OCI-LY1 (cell line): ENCODE measurements at regions not wholly inside any gene's neighbourhood (a gene's known extent, or its start where the extent isn't known, plus 50 kb on each side); places are given as distances from the start of the nearest gene placed in this dataset.

Experiments used
- H2AFZ ChIP-seq: fragments of 200-600 bp; sonication (generic), shearing (Covaris generic); 2 replicates; pipeline ENCODE4 v1.6.0; 2014; ENCODE audit warnings: antibody characterized with exemption, mild to moderate bottlenecking, low read length
- H3F3A ChIP-seq: fragments of 200-600 bp; sonication (generic), shearing (Covaris generic); 2 replicates; pipeline ENCODE4 v1.6.0; 2014; ENCODE audit warnings: mild to moderate bottlenecking, antibody characterized with exemption, low read length, moderate library complexity; ENCODE audit not compliant: insufficient read depth
- H3K27ac ChIP-seq: fragments of 200-600 bp; sonication (generic); 2 replicates; pipeline ENCODE4 v1.5.1; 2014; ENCODE audit warnings: low read length, mixed run types, mild to moderate bottlenecking, low read depth; ENCODE audit not compliant: poor library complexity, severe bottlenecking
- H3K27me3 ChIP-seq: fragments of 200-600 bp; sonication (generic); 2 replicates; pipeline ENCODE4 v1.6.0; 2014; ENCODE audit warnings: antibody characterized with exemption, mild to moderate bottlenecking, low read length, moderate library complexity; ENCODE audit not compliant: insufficient read depth
- H3K36me3 ChIP-seq: fragments of 200-600 bp; sonication (generic); 2 replicates; pipeline ENCODE4 v1.6.1; 2014; ENCODE audit warnings: mild to moderate bottlenecking, antibody characterized with exemption, low read length, moderate library complexity, mixed read lengths; ENCODE audit not compliant: insufficient read depth
- H3K4me1 ChIP-seq: fragments of 200-600 bp; sonication (generic); 2 replicates; pipeline ENCODE4 v1.5.1; 2014; ENCODE audit warnings: mild to moderate bottlenecking, low read length, moderate library complexity; ENCODE audit not compliant: insufficient read depth, severe bottlenecking
- H3K4me2 ChIP-seq: fragments of 200-600 bp; sonication (generic), shearing (Covaris generic); 2 replicates; pipeline ENCODE4 v1.6.1; 2014; ENCODE audit warnings: low read length
- H3K4me3 ChIP-seq: fragments of 200-600 bp; sonication (generic); 2 replicates; pipeline ENCODE4 v1.5.1; 2014; ENCODE audit warnings: low read length, low read depth, mild to moderate bottlenecking, mixed read lengths; ENCODE audit not compliant: poor library complexity, severe bottlenecking
- H3K79me2 ChIP-seq: fragments of 200-600 bp; shearing (Covaris generic); 2 replicates; pipeline ENCODE4 v1.6.1; 2016; ENCODE audit warnings: mixed run types, low read length, mixed read lengths; ENCODE audit not compliant: insufficient read depth
- H3K9ac ChIP-seq: fragments of 200-600 bp; sonication (generic), shearing (Covaris generic); 2 replicates; pipeline ENCODE4 v1.6.1; 2014; ENCODE audit warnings: mild to moderate bottlenecking, low read length, mixed read lengths
- H3K9me2 ChIP-seq: fragments of 200-600 bp; sonication (generic), shearing (Covaris generic); 2 replicates; pipeline ENCODE4 v1.6.1; 2014; ENCODE audit warnings: low read depth, mild to moderate bottlenecking, low read length, mixed read lengths
- H3K9me3 ChIP-seq: fragments of 200-600 bp; shearing (Covaris generic); 2 replicates; pipeline ENCODE4 v1.6.1; 2014; ENCODE audit warnings: low read length, mixed read lengths
- H4K20me1 ChIP-seq: fragments of 200-600 bp; sonication (generic), shearing (Covaris generic); 2 replicates; pipeline ENCODE4 v1.6.0; 2016; ENCODE audit warnings: mild to moderate bottlenecking, low read length; ENCODE audit not compliant: insufficient read depth
- EZH2 ChIP-seq: fragments of 200-600 bp; sonication (generic), shearing (Covaris generic); IDR thresholded peaks from 2 replicates; pipeline ENCODE4 v1.8.0; 2017; ENCODE audit warnings: borderline replicate concordance, mixed run types, mild to moderate bottlenecking, antibody characterized with exemption, low read length, moderate library complexity, mixed read lengths
- TF ChIP-seq, protein P1 (sequence below): fragments of 200-600 bp; sonication (generic), shearing (Covaris generic); IDR thresholded peaks from 2 replicates; pipeline ENCODE4 v1.5.1; 2017; ENCODE audit warnings: mild to moderate bottlenecking, antibody characterized with exemption, low read length, moderate library complexity, mixed read lengths

GRCh38 chr22:47296405-47297260 is 534.2 kb downstream of the TBC1D22A start:
- Histone ChIP-seq H3K9ac (no peak overlapping the region), H3F3A (no peaks in the 10 kb centered on the region), H4K20me1 (no peaks in the 10 kb centered on the region), H3K4me2 (no peak overlapping the region), H3K4me3 (no peak overlapping the region), H3K79me2 (no peaks in the 10 kb centered on the region), H3K36me3 (no peaks in the 10 kb centered on the region), H3K4me1 (no peaks in the 10 kb centered on the region), H3K9me2 (no peaks in the 10 kb centered on the region), H3K27ac (no peak overlapping the region), H3K27me3 (peaks cover 4% of the 10 kb centered on the region), H2AFZ (no peak overlapping the region), H3K9me3 (no peaks in the 10 kb centered on the region)
- no peak for TF ChIP-seq EZH2

DNA sequence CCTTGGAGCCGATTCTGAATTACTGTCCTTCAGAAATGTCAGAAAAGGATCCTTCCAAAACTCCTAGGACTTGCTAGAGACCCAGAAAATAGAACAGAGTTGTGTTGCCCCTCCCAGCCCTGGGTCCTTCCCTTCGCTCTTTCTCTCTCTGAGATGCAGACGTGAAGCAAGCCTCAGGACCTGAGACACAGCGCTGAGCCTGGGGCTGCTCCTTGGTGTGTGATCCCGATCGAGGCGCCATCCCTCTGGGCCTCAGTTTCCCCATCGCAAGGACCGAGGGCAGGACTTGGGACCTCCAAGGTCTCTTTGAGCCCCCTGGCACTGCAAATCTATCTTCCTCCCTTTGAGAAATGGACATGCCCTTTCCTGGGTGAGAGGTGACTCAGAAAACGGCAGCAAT is 533.5 kb downstream of the TBC1D22A start:
- H4K20me1 ChIP-seq = no peaks in the 10 kb centered on the region
- no peak overlapping the region for H3K9ac ChIP-seq
- no peaks in the 10 kb centered on the region for H3F3A ChIP-seq
- no peaks in the 10 kb centered on the region for H3K79me2 ChIP-seq
- no peak overlapping the region for H3K4me3 ChIP-seq
- H3K9me2 ChIP-seq = no peaks in the 10 kb centered on the region
- TF ChIP-seq EZH2 = no peak
- TF ChIP-seq, protein P1, sequence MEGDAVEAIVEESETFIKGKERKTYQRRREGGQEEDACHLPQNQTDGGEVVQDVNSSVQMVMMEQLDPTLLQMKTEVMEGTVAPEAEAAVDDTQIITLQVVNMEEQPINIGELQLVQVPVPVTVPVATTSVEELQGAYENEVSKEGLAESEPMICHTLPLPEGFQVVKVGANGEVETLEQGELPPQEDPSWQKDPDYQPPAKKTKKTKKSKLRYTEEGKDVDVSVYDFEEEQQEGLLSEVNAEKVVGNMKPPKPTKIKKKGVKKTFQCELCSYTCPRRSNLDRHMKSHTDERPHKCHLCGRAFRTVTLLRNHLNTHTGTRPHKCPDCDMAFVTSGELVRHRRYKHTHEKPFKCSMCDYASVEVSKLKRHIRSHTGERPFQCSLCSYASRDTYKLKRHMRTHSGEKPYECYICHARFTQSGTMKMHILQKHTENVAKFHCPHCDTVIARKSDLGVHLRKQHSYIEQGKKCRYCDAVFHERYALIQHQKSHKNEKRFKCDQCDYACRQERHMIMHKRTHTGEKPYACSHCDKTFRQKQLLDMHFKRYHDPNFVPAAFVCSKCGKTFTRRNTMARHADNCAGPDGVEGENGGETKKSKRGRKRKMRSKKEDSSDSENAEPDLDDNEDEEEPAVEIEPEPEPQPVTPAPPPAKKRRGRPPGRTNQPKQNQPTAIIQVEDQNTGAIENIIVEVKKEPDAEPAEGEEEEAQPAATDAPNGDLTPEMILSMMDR = no peak
- H2AFZ ChIP-seq = no peak overlapping the region
- H3K4me1 ChIP-seq = no peaks in the 10 kb centered on the region
- no peak overlapping the region for H3K4me2 ChIP-seq
- no peak overlapping the region for H3K27ac ChIP-seq
- H3K9me3 ChIP-seq = no peaks in the 10 kb centered on the region
- H3K36me3 ChIP-seq = no peaks in the 10 kb centered on the region
- peaks cover 4% of the 10 kb centered on the region for H3K27me3 ChIP-seq

DNA sequence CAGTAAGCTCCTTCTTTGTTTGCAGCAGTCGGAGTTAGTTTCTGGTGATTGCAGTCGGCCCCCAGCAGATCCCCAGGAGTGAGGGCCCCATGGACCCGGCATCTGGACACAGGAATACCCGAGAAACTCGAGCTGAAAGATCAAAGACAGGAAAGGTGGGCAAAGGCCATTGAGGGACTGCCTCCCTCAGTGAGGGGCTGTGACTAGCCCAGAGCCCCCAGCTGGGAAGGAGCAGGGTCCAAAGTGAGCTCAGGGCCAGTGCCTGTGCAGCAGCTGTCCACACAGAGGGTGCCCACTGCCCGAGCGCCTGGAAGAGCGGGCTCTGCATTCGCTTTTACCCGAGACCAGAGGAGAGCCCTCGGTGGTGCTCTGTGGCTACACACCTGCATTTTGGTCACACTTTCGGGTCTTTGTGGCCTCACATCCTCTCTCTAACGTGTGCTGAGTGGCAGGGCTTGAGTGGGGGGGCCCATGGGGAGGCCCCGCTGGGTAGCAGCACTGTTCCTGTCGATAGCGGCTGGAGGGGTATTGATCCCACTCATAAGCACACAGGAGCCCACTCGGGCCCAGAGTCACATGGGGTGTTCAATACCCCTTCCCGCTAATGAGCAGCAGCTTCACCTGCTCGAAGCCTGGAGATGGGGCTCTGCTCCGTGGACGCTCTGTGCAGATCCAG is 532.9 kb downstream of the TBC1D22A start:
- Histone ChIP-seq H2AFZ (no peak overlapping the region), H3K36me3 (no peaks in the 10 kb centered on the region), H3K4me3 (no peak overlapping the region), H3K9me3 (no peaks in the 10 kb centered on the region), H3K4me1 (no peaks in the 10 kb centered on the region), H3K27ac (no peak overlapping the region), H3K4me2 (no peak overlapping the region), H3F3A (no peaks in the 10 kb centered on the region), H3K9me2 (no peaks in the 10 kb centered on the region), H4K20me1 (no peaks in the 10 kb centered on the region), H3K79me2 (no peaks in the 10 kb centered on the region), H3K27me3 (peaks cover 4% of the 10 kb centered on the region), H3K9ac (no peak overlapping the region)
- no peak for TF ChIP-seq EZH2
- TF ChIP-seq, protein P1 = no peak
